ENCODE measurements at regions not wholly inside any gene's neighbourhood (a gene's known extent, or its start where the extent isn't known, plus 50 kb on each side); places are given as distances from the start of the nearest gene placed in this dataset.

DNA sequence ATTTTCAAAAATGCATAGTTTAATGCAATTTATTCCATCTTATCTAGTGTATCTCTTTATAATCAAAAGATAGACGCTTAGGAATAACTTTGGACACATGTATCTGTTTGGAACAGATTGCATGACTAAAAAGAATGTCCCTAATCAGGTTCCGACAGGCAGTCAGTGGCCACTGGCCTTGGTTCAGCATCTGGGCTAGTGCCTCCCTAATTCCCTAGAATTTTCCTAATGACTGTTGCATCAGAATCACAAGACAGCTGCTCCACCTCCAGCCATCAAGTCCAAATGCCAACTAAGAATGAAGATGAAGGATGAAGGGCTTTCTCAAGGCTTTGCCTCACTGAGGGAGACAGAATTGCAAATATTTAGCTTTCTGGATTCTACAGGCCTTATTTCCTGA lies 173.8 kb downstream of the EFNB2 start:
- TF ChIP-seq, protein P1, sequence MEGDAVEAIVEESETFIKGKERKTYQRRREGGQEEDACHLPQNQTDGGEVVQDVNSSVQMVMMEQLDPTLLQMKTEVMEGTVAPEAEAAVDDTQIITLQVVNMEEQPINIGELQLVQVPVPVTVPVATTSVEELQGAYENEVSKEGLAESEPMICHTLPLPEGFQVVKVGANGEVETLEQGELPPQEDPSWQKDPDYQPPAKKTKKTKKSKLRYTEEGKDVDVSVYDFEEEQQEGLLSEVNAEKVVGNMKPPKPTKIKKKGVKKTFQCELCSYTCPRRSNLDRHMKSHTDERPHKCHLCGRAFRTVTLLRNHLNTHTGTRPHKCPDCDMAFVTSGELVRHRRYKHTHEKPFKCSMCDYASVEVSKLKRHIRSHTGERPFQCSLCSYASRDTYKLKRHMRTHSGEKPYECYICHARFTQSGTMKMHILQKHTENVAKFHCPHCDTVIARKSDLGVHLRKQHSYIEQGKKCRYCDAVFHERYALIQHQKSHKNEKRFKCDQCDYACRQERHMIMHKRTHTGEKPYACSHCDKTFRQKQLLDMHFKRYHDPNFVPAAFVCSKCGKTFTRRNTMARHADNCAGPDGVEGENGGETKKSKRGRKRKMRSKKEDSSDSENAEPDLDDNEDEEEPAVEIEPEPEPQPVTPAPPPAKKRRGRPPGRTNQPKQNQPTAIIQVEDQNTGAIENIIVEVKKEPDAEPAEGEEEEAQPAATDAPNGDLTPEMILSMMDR (conservative IDR thresholded peaks at IDR 0.05 in 1 of 2, IDR thresholded peaks at IDR 0.05 in 1 of 2; ENCODE audit: low read depth in 1 of 2, low read length in 2 of 2): no peak
- TF ChIP-seq EZH2 (IDR thresholded peaks at IDR 0.05; ENCODE audit: low read length, missing control alignments): no peak
